ENCODE measurements at regions not wholly inside any gene's neighbourhood (a gene's known extent, or its start where the extent isn't known, plus 50 kb on each side); places are given as distances from the start of the nearest gene placed in this dataset.

DNA sequence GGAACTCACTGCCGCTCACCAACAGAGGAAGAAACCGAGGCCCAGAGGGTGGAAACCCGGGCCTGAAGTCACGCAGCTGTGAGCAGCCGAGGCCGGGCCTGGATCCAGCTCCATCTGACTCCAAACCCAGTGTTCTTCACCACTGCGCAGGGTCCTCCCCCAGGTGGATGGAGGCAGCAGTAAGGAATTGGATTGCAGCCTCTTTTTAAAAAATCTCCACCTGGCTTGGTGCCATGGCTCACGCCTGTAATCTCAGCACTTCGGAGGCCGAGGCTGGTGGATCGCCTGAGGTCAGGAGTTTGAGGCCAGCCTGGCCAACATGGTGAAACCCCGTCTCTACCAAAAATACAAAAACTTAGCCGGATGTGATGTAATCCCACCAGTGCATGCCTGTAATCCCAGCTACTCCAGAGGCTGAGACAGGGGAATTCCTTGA is 177.2 kb downstream of the FOXL1 start:
- 64 to 75% (median 70%) methylated on average over 13 of the region's 13 CpGs for WGBS, 3 donors
- DNase-seq = no peak
- Histone ChIP-seq H3K27ac (ENCODE audit: low read depth in 1 of 3, low read length in 2 of 3) (no peak overlapping the region), H3K36me3 (ENCODE audit: control insufficient read depth in 3 of 3, insufficient read depth in 2 of 3, low read depth in 1 of 3, low read length in 3 of 3) (no peaks in the 10 kb centered on the region), H3K4me3 (ENCODE audit: low read depth in 1 of 3, low read length in 3 of 3) (no peak overlapping the region), H3K9me3 (ENCODE audit: control insufficient read depth in 2 of 2, insufficient read depth in 1 of 2, low read depth in 1 of 2, low read length in 1 of 2) (no peaks in the 10 kb centered on the region), H3K4me1 (ENCODE audit: control insufficient read depth in 3 of 3, insufficient read depth in 2 of 3, low read depth in 1 of 3, low read length in 2 of 3) (no peaks in the 10 kb centered on the region), H3K27me3 (ENCODE audit: control insufficient read depth in 3 of 3, insufficient read depth in 3 of 3, low read length in 3 of 3) (peaks cover 0 to 12% (median 6%) of the 10 kb centered on the region in 3 donors)
- no peak for FAIRE-seq

DNA sequence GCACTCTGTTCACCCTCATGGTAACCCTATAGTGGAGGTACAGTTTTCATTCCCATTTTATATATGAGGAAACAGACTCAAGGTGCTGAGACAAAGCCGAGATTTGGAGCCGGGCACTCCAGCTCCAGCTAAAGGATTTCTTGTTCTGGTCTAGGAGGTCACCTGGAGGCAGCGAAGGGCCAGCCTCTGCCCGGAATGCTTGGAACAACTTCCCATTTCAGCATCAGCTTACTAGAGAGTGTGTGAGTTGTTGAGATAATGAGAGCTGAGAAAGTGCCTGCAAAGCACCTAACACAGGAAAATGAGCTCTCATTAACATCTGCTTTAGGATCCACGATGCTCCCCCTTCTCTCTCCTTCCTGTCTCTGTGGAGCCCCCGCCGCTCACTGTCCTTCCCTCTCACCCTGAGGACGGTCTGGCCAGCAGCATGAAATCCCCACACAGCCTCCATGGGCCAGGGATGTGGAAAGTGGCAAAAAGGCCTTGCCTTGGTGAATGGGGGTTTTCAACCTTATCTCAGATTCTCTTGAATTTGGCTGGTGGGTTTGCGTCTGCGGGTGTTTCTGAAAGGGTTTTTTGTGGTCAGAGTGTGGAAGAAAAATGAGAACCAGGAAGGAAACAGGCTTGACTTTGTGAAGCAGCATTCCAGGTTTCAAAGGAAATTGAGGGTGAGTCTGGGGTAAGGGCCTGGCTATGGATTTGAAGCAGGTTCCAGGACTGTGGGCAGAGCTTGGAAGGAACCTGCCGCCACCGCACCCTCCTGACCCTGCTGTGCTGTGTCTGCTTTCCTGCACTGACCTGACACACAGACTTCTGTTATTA is 178.7 kb downstream of the FOXL1 start:
- no peak overlapping the region for H3K27ac ChIP-seq (ENCODE audit: low read depth in 1 of 3, low read length in 2 of 3)
- H3K9me3 ChIP-seq (ENCODE audit: control insufficient read depth in 2 of 2, insufficient read depth in 1 of 2, low read depth in 1 of 2, low read length in 1 of 2) = no peaks in the 10 kb centered on the region
- H3K27me3 ChIP-seq (ENCODE audit: control insufficient read depth in 3 of 3, insufficient read depth in 3 of 3, low read length in 3 of 3) = peaks cover 0 to 26% (median 10%) of the 10 kb centered on the region in 3 donors
- 51 to 63% (median 54%) methylated on average over 12 of the region's 12 CpGs for WGBS, 3 donors
- no peak for FAIRE-seq
- no peak for DNase-seq
- H3K36me3 ChIP-seq (ENCODE audit: control insufficient read depth in 3 of 3, insufficient read depth in 2 of 3, low read depth in 1 of 3, low read length in 3 of 3) = no peaks in the 10 kb centered on the region
- H3K4me1 ChIP-seq (ENCODE audit: control insufficient read depth in 3 of 3, insufficient read depth in 2 of 3, low read depth in 1 of 3, low read length in 2 of 3) = no peaks in the 10 kb centered on the region
- H3K4me3 ChIP-seq (ENCODE audit: low read depth in 1 of 3, low read length in 3 of 3) = no peak overlapping the region

DNA sequence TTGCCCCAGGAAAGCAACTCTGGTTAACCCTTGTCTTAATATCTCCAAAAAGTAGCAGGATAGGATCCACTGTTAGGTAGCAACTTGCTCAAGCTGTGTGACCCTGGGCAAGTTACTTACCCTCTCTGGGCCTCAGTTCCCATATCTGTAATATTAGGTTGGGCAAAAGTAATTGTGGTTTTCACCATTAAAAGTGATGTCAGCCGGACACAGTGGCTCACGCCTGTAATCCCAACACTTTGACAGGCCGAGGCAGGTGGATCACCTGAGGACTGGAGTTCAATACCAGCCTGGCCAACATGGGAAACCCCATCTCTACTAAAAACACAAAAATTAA is 179.3 kb downstream of the FOXL1 start:
- H3K36me3 ChIP-seq (ENCODE audit: control insufficient read depth in 3 of 3, insufficient read depth in 2 of 3, low read depth in 1 of 3, low read length in 3 of 3) = no peaks in the 10 kb centered on the region
- H3K4me1 ChIP-seq (ENCODE audit: control insufficient read depth in 3 of 3, insufficient read depth in 2 of 3, low read depth in 1 of 3, low read length in 2 of 3) = no peaks in the 10 kb centered on the region
- peaks cover 0 to 30% (median 10%) of the 10 kb centered on the region in 3 donors for H3K27me3 ChIP-seq (ENCODE audit: control insufficient read depth in 3 of 3, insufficient read depth in 3 of 3, low read length in 3 of 3)
- WGBS, 3 donors = 89 to 98% (median 91%) methylated on average over 3 of the region's 3 CpGs
- no peaks in the 10 kb centered on the region for H3K9me3 ChIP-seq (ENCODE audit: control insufficient read depth in 2 of 2, insufficient read depth in 1 of 2, low read depth in 1 of 2, low read length in 1 of 2)
- FAIRE-seq (no peak), DNase-seq (no peak)
- H3K4me3 ChIP-seq (ENCODE audit: low read depth in 1 of 3, low read length in 3 of 3) = no peak overlapping the region
- no peak overlapping the region for H3K27ac ChIP-seq (ENCODE audit: low read depth in 1 of 3, low read length in 2 of 3)

DNA sequence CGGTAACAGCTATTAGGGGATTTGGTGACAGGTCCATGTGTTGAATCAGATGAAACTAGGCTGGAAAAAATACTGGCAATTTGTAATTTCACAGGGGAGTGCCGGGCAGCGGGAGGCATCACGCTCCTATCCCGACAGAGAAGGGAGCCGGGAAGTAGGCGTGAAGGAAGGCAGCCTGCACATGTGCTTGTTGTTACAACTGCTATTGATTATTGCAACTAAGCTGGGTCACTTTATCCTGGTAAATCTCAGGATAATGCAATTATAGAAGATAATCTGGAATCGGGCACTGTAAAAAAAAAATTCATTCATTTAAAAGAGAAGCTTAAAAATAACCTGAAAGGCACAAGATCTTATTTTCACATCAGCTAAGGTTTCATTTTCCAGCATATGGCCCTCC is 180.6 kb downstream of the FOXL1 start:
- H3K9me3 ChIP-seq (ENCODE audit: control insufficient read depth in 2 of 2, insufficient read depth in 1 of 2, low read depth in 1 of 2, low read length in 1 of 2) = no peaks in the 10 kb centered on the region
- FAIRE-seq (no peak), DNase-seq (no peak)
- no peaks in the 10 kb centered on the region for H3K4me1 ChIP-seq (ENCODE audit: control insufficient read depth in 3 of 3, insufficient read depth in 2 of 3, low read depth in 1 of 3, low read length in 2 of 3)
- WGBS, 3 donors = 43 to 62% (median 47%) methylated on average over 8 of the region's 8 CpGs
- peaks cover 0 to 35% (median 10%) of the 10 kb centered on the region in 3 donors for H3K27me3 ChIP-seq (ENCODE audit: control insufficient read depth in 3 of 3, insufficient read depth in 3 of 3, low read length in 3 of 3)
- no peak overlapping the region for H3K4me3 ChIP-seq (ENCODE audit: low read depth in 1 of 3, low read length in 3 of 3)
- no peak overlapping the region for H3K27ac ChIP-seq (ENCODE audit: low read depth in 1 of 3, low read length in 2 of 3)
- H3K36me3 ChIP-seq (ENCODE audit: control insufficient read depth in 3 of 3, insufficient read depth in 2 of 3, low read depth in 1 of 3, low read length in 3 of 3) = no peaks in the 10 kb centered on the region

DNA sequence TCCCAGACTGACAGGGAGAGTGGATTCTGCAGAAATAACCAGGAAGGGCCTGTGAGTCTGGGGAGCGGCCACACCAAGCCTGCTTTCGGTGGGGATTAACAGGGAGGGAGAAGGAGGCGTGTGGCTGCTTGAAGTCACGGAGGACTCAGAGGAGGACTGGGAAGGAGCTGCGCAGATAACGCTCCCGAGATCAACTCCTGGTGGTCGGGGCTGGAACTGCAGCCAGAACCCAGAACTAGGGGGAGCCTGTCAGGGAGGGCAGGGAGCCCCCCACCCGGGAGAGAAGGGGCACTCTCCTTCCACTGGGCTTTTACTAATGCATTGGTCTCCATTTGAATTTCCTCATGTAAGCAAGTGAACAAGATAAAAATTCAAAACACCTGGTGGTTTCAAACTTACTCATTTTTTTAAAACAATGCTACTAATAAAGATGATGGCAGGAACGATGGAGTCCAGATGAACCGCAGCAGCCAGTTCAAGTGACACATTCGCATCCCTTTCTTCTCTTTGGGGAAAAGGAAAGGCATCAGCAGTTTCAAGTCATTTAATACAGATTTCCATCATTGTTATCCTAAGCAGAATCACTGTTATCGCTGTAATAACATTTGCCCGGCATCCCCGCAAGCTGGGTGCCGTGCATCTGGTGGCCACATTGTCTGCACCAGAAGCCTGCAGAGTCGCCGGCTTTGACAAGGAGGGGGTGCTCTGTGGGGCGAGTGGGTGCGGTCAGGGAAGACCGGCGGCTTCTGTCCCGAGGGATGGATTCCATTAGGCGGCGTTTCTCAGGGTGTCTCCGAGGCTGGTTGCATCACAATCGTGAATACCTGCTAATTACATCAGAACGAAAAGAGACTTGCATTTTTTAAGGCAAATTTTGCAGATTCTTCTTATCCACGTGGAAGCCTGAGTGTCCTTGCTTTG is 183.0 kb downstream of the FOXL1 start:
- Histone ChIP-seq H3K4me3 (ENCODE audit: low read depth in 1 of 3, low read length in 3 of 3) (no peak overlapping the region), H3K4me1 (ENCODE audit: control insufficient read depth in 3 of 3, insufficient read depth in 2 of 3, low read depth in 1 of 3, low read length in 2 of 3) (no peaks in the 10 kb centered on the region), H3K9me3 (ENCODE audit: control insufficient read depth in 2 of 2, insufficient read depth in 1 of 2, low read depth in 1 of 2, low read length in 1 of 2) (no peaks in the 10 kb centered on the region), H3K36me3 (ENCODE audit: control insufficient read depth in 3 of 3, insufficient read depth in 2 of 3, low read depth in 1 of 3, low read length in 3 of 3) (no peaks in the 10 kb centered on the region), H3K27me3 (ENCODE audit: control insufficient read depth in 3 of 3, insufficient read depth in 3 of 3, low read length in 3 of 3) (peaks cover 0 to 35% (median 10%) of the 10 kb centered on the region in 3 donors), H3K27ac (ENCODE audit: low read depth in 1 of 3, low read length in 2 of 3) (no peak overlapping the region)
- WGBS, 3 donors = 25 to 35% (median 34%) methylated on average over 29 of the region's 29 CpGs
- DNase-seq = peak; percentile 29 to 59
- no peak for FAIRE-seq

DNA sequence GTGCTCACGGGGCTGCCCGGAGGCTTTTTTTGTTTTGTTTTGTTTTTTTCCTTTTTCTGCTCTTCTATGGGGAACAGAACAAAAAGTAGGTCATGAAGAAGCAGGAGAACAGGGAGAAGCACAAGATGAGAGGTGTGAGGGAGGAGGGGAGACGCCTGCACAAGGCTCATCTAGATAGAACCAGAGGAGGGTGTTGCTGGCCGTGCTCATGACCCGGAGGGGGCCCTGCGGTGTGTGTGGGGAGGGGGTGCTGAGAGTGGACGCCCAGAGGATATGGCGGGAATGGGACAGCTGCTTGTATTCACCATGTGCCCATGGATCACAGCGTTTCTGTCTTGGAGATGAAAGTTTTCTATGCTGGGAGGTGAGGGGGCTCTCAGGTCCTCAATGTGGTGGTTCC is 183.7 kb downstream of the FOXL1 start:
- Histone ChIP-seq H3K4me3 (ENCODE audit: low read depth in 1 of 3, low read length in 3 of 3) (no peak overlapping the region), H3K27me3 (ENCODE audit: control insufficient read depth in 3 of 3, insufficient read depth in 3 of 3, low read length in 3 of 3) (peaks cover 0 to 33% (median 10%) of the 10 kb centered on the region in 3 donors), H3K27ac (ENCODE audit: low read depth in 1 of 3, low read length in 2 of 3) (no peak overlapping the region), H3K4me1 (ENCODE audit: control insufficient read depth in 3 of 3, insufficient read depth in 2 of 3, low read depth in 1 of 3, low read length in 2 of 3) (no peaks in the 10 kb centered on the region), H3K36me3 (ENCODE audit: control insufficient read depth in 3 of 3, insufficient read depth in 2 of 3, low read depth in 1 of 3, low read length in 3 of 3) (no peaks in the 10 kb centered on the region), H3K9me3 (ENCODE audit: control insufficient read depth in 2 of 2, insufficient read depth in 1 of 2, low read depth in 1 of 2, low read length in 1 of 2) (no peaks in the 10 kb centered on the region)
- WGBS, 3 donors = 46 to 54% (median 51%) methylated on average over 9 of the region's 9 CpGs
- FAIRE-seq = no peak
- DNase-seq = no peak

DNA sequence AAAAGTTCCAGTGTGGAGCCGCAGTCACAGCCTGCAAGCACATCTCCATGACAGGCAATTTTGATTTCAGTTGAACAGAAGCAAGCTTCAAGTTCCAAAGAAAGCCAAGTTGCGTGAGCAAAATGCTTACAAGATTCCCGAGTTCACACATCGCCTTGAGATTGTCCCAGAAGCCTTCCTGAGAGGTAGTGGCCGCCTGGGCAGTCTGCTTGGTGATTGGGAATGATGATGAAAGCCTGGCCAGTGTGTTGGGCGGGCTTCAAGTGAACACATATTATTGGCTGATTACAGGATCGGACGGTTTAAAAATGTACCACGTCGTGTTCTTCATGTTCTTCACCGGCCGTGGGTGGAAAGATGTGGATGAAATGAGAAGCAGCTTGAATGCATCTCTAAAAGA is 185.5 kb downstream of the FOXL1 start:
- FAIRE-seq (no peak), DNase-seq (no peak)
- Histone ChIP-seq H3K27me3 (ENCODE audit: control insufficient read depth in 3 of 3, insufficient read depth in 3 of 3, low read length in 3 of 3) (peaks cover 0 to 29% (median 10%) of the 10 kb centered on the region in 3 donors), H3K4me1 (ENCODE audit: control insufficient read depth in 3 of 3, insufficient read depth in 2 of 3, low read depth in 1 of 3, low read length in 2 of 3) (no peaks in the 10 kb centered on the region), H3K36me3 (ENCODE audit: control insufficient read depth in 3 of 3, insufficient read depth in 2 of 3, low read depth in 1 of 3, low read length in 3 of 3) (no peaks in the 10 kb centered on the region), H3K27ac (ENCODE audit: low read depth in 1 of 3, low read length in 2 of 3) (no peak overlapping the region), H3K9me3 (ENCODE audit: control insufficient read depth in 2 of 2, insufficient read depth in 1 of 2, low read depth in 1 of 2, low read length in 1 of 2) (no peaks in the 10 kb centered on the region), H3K4me3 (ENCODE audit: low read depth in 1 of 3, low read length in 3 of 3) (no peak overlapping the region)
- 83% methylated on average over 12 of the region's 12 CpGs for WGBS, 3 donors

DNA sequence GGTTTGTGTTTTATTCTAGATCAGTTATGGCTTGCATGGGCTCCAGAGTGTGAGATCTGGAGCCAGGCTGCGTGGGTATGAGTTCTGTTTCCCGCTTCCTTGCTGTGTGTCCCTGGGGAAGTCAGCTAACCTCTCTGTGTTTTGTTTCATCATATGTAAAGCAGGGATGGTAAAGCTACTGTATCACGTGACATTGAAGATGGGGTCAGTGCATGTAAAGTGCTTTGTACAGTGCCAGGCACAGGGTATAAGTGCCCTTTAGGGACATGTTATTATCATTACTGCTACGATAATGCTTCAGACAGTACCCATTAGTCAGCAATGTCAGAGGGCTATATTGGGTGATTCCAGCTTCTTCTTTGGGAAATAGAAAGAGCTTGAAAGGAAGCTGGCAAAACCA is 186.2 kb downstream of the FOXL1 start:
- FAIRE-seq (no peak), DNase-seq (no peak)
- WGBS, 3 donors = 77 to 86% (median 79%) methylated on average over 4 of the region's 4 CpGs
- no peak overlapping the region for H3K4me3 ChIP-seq (ENCODE audit: low read depth in 1 of 3, low read length in 3 of 3)
- H3K27me3 ChIP-seq (ENCODE audit: control insufficient read depth in 3 of 3, insufficient read depth in 3 of 3, low read length in 3 of 3) = peaks cover 0 to 28% (median 6%) of the 10 kb centered on the region in 3 donors
- H3K9me3 ChIP-seq (ENCODE audit: control insufficient read depth in 2 of 2, insufficient read depth in 1 of 2, low read depth in 1 of 2, low read length in 1 of 2) = no peaks in the 10 kb centered on the region
- H3K36me3 ChIP-seq (ENCODE audit: control insufficient read depth in 3 of 3, insufficient read depth in 2 of 3, low read depth in 1 of 3, low read length in 3 of 3) = no peaks in the 10 kb centered on the region
- no peak overlapping the region for H3K27ac ChIP-seq (ENCODE audit: low read depth in 1 of 3, low read length in 2 of 3)
- no peaks in the 10 kb centered on the region for H3K4me1 ChIP-seq (ENCODE audit: control insufficient read depth in 3 of 3, insufficient read depth in 2 of 3, low read depth in 1 of 3, low read length in 2 of 3)

Measured in small intestine (tissue), 7 donors.